LNCaP clone FGC (cell line): ENCODE measurements at regions not wholly inside any gene's neighbourhood (a gene's known extent, or its start where the extent isn't known, plus 50 kb on each side); places are given as distances from the start of the nearest gene placed in this dataset.
A peak's percentile ranks its signal among the peaks of the same experiment; 100 is the strongest.

Source experiments
- DNase-seq: peaks from one replicate; pipeline ENCODE4 v3.0.0-alpha.2; 2011; ENCODE audit warnings: low read depth
- H3K4me3 ChIP-seq: 2 replicates; pipeline ENCODE4 v1.5.1; 2011; ENCODE audit warnings: mild to moderate bottlenecking, low read depth, low read length, control low read depth
- TF ChIP-seq, protein P1 (sequence below): IDR thresholded peaks from 2 replicates; pipeline ENCODE4 v1.5.1; 2012; ENCODE audit warnings: mild to moderate bottlenecking; ENCODE audit not compliant: control insufficient read depth, insufficient read depth; ENCODE audit errors: extremely low read depth

DNA sequence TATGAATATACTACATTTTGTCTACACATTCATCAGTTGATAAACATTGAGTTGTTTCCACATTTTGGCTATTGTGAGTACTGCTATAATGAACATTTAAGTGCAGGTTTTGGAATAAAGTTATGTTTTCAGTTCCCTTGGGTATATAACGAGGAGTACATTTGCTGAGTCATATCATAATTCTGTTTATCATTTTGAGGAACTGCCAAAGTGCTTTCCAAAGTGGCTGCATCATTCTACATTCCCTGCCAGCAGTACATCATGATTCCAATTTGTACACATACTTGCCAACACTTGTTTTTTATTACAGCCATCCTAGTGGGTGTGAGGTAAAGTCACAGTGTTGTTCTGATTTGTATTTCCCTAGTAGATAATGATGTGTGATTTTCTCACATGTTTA is 1458.6 kb upstream of the TENM4 start:
- H3K4me3 ChIP-seq, result no peak overlapping the region
- peak; percentile 92 for DNase-seq
- TF ChIP-seq, protein P1, sequence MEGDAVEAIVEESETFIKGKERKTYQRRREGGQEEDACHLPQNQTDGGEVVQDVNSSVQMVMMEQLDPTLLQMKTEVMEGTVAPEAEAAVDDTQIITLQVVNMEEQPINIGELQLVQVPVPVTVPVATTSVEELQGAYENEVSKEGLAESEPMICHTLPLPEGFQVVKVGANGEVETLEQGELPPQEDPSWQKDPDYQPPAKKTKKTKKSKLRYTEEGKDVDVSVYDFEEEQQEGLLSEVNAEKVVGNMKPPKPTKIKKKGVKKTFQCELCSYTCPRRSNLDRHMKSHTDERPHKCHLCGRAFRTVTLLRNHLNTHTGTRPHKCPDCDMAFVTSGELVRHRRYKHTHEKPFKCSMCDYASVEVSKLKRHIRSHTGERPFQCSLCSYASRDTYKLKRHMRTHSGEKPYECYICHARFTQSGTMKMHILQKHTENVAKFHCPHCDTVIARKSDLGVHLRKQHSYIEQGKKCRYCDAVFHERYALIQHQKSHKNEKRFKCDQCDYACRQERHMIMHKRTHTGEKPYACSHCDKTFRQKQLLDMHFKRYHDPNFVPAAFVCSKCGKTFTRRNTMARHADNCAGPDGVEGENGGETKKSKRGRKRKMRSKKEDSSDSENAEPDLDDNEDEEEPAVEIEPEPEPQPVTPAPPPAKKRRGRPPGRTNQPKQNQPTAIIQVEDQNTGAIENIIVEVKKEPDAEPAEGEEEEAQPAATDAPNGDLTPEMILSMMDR, result no peak

DNA sequence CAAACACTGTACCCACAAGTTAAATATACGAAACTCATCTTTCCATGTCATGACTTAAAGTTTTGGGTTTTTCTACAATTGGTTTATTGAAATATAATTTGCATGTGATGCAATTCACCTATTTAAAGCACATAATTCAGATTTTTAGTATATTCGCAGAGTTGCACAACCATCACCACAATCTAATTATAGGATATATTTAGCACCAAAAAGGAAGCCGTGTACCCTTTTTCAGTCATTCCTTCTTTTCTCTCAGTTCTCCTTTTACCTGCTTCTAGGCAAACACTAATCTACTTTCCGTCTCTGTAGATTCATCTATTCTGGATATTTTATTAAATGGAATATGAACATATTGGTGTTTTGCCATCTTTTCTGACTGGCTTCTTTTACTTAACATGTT is 1458.1 kb upstream of the TENM4 start:
- H3K4me3 ChIP-seq, result no peak overlapping the region
- no peak for DNase-seq
- TF ChIP-seq, protein P1, result no peak

DNA sequence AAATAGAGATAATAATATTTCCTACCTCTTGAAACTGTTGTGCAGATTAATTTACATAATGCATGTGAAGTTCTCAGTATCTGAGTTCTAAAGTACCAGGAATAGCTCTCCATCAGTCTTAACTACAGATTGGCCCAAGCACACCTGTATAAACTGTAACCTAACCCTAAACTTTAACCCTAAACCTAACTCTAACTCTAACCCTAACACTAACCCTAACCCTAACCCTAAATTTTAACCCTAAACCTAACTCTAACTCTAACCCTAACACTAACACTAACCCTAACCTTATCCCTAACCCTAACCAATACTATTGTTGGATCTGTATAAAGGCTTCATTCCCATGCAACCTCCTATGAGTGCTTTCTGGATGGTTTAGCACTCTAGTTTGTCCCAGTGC is 1445.9 kb upstream of the TENM4 start:
- DNase-seq, result no peak
- H3K4me3 ChIP-seq, result no peak overlapping the region
- TF ChIP-seq, protein P1, result no peak

DNA sequence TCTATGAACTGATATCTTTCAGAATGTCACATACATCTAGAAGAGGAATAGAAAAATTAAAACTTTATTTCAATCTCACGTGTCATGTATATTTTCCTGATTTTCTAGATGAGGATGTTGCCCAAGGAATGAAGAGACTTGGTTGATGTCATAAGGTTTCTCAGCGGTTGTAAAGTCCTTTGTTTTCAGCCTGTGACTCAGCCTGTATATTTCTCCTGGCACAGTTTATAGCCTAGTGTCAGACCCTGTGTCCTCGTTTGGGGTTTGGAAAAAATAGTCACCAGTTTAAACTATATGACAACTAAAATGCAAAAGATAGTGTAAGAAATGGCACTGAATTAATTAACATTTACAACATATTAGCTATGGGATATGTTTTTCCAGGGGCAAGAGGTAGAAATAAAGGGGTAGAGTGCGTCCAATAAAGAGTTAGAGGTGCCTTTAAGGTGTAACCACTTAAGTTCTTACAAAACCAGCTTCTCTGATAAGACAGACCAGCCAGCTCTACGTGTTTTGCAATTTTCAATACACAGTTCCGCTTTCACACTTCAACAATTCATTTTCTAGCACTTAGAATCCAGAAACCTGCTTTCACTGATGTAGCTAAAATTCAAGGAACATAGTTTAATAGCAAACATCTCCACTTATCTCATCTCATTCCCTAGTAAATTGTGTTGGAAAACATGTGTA is 1432.6 kb upstream of the TENM4 start:
- DNase-seq, result peak; percentile 6
- TF ChIP-seq, protein P1, result no peak

DNA sequence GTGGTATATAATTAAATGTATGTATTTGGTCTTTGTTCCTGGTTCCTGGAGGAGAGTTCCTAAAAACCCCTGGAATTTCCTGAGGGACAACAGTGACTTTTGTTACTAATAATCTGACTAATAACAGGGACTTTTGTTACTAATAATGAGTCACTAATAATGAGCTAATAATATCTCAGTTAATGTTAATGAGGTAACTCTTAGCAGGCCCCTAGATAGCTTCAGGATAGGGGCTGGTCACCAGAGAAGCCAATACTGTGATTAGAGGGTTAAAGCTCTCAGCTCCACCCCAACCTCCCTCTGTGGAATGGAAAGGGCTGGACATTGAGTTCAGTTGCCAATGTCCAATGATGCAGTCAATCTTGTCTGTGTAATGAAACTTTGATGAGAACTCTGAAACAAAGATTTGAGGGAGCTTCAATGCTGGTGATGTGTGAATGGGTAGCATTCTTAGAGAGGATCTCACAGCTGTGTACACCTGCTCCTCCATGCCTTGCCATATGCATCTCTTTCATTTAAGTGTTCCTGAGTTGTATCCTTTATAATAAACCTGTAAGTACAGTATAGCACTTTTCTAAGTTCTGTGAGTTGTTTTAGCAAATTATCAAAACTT is 1431.4 kb upstream of the TENM4 start:
- no peak for DNase-seq

More for the DNA sequence above, 1432.6 kb upstream of the TENM4 start:
- H3K4me3 ChIP-seq, result no peak overlapping the region

DNA sequence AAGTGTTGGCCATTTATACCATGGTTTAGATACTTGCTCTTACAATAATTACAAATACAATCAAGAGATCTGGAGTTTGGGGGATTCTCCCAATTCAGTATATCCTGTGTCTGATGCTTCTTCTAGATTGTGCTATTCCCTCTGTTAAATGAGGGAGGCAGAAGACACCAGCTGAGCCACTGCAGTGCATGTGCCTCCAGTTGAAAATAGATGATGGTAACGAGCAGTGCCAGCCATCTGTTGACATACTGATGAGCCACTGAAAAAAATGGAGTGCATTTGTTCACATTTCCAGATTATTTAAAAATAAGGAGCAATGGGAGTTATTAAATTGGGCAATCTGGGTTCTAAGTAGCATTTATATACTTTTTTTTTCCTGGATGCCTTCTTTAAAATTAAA is 1428.0 kb upstream of the TENM4 start:
- TF ChIP-seq, protein P1, result no peak
- no peak overlapping the region for H3K4me3 ChIP-seq

More for the DNA sequence above, 1431.4 kb upstream of the TENM4 start:
- H3K4me3 ChIP-seq, result no peak overlapping the region
- TF ChIP-seq, protein P1, result no peak

More for the DNA sequence above, 1428.0 kb upstream of the TENM4 start:
- DNase-seq, result no peak
